ENCODE measurements at regions not wholly inside any gene's neighbourhood (a gene's known extent, or its start where the extent isn't known, plus 50 kb on each side); places are given as distances from the start of the nearest gene placed in this dataset.
"Not testable (repeated sequence)": the region's sequence is repeated elsewhere in the genome, so short reads cannot be mapped to it uniquely, and the experiment has no call there.

- Mint-ChIP-seq H3K36me3 (ENCODE audit: insufficient read depth, unreplicated experiment) (no peaks in the 10 kb centered on the region), H3K9me3 (ENCODE audit: unreplicated experiment) (no peaks in the 10 kb centered on the region), H3K27me3 (ENCODE audit: insufficient read depth, unreplicated experiment) (no peaks in the 10 kb centered on the region), H3K27ac (ENCODE audit: unreplicated experiment) (no peak overlapping the region), H3K4me3 (ENCODE audit: unreplicated experiment) (no peak overlapping the region), H3K4me1 (ENCODE audit: low read depth, unreplicated experiment) (no peaks in the 10 kb centered on the region)
- no peak for DNase-seq
- CTCF ChIA-PET: no interaction called here
- BruUV-seq (replicated peaks): no TSS peak
- intact Hi-C loops (cut with micrococcal nuclease; ENCODE audit: unreplicated experiment): no loop called here
- no peaks in the 10 kb centered on the region for H3K9me3 ChIP-seq
- H3K4me1 ChIP-seq: no peaks in the 10 kb centered on the region
- no peak overlapping the region for H3K4me3 ChIP-seq (ENCODE audit: low read depth, low read length)
- no peak for TF ChIP-seq CTCF (IDR thresholded peaks at IDR 0.05; ENCODE audit: insufficient read depth in 1 of 2, low read depth in 1 of 2, low read length in 1 of 2, severe bottlenecking in 1 of 2, unreplicated experiment in 1 of 2)
- H3K36me3 ChIP-seq (ENCODE audit: control insufficient read depth, insufficient read depth, low read length): no peaks in the 10 kb centered on the region
- H3K27me3 ChIP-seq (replicated peaks; ENCODE audit: control insufficient read depth, insufficient read depth, low read length): no peaks in the 10 kb centered on the region
- POLR2A ChIA-PET: no interaction called here
Measured at GRCh38 chr3:118151164-118151563, 883.5 kb downstream of the IGSF11 start.

GRCh38 chr3:118162627-118163588, 871.7 kb downstream of the IGSF11 start:
- H3K27me3 Mint-ChIP-seq (ENCODE audit: insufficient read depth, unreplicated experiment); POLR2A ChIA-PET; intact Hi-C loops (cut with micrococcal nuclease; ENCODE audit: unreplicated experiment); H3K27ac Mint-ChIP-seq (ENCODE audit: unreplicated experiment); H3K4me1 Mint-ChIP-seq (ENCODE audit: low read depth, unreplicated experiment); H3K36me3 Mint-ChIP-seq (ENCODE audit: insufficient read depth, unreplicated experiment); H3K4me3 ChIP-seq (ENCODE audit: low read depth, low read length); H3K36me3 ChIP-seq (ENCODE audit: control insufficient read depth, insufficient read depth, low read length); H3K4me1 ChIP-seq; H3K4me3 Mint-ChIP-seq (ENCODE audit: unreplicated experiment); BruUV-seq (replicated peaks); H3K27me3 ChIP-seq (replicated peaks; ENCODE audit: control insufficient read depth, insufficient read depth, low read length); H3K9me3 ChIP-seq; H3K9me3 Mint-ChIP-seq (ENCODE audit: unreplicated experiment): not testable (repeated sequence)
- CTCF ChIA-PET: interaction anchor here (0.6 kb wide), 1 partner anchor 58 kb away, joined by 3 read pairs; no protein-coding TSS in a partner anchor
- peak; percentile 25 to 51 for DNase-seq

GRCh38 chr3:118165413-118165812, 869.2 kb downstream of the IGSF11 start:
- no peak overlapping the region for H3K4me3 Mint-ChIP-seq (ENCODE audit: unreplicated experiment)
- POLR2A ChIA-PET: no interaction called here
- no peaks in the 10 kb centered on the region for H3K9me3 Mint-ChIP-seq (ENCODE audit: unreplicated experiment)
- H3K4me1 Mint-ChIP-seq (ENCODE audit: low read depth, unreplicated experiment): no peaks in the 10 kb centered on the region
- TF ChIP-seq CTCF (IDR thresholded peaks at IDR 0.05; ENCODE audit: insufficient read depth in 1 of 2, low read depth in 1 of 2, low read length in 1 of 2, severe bottlenecking in 1 of 2, unreplicated experiment in 1 of 2): no peak
- Histone ChIP-seq H3K27me3 (replicated peaks; ENCODE audit: control insufficient read depth, insufficient read depth, low read length) (no peaks in the 10 kb centered on the region), H3K4me3 (ENCODE audit: low read depth, low read length) (no peak overlapping the region), H3K9me3 (no peaks in the 10 kb centered on the region), H3K36me3 (ENCODE audit: control insufficient read depth, insufficient read depth, low read length) (no peaks in the 10 kb centered on the region), H3K4me1 (no peaks in the 10 kb centered on the region)
- CTCF ChIA-PET: no interaction called here
- no peaks in the 10 kb centered on the region for H3K36me3 Mint-ChIP-seq (ENCODE audit: insufficient read depth, unreplicated experiment)
- no peak for DNase-seq
- no peak overlapping the region for H3K27ac Mint-ChIP-seq (ENCODE audit: unreplicated experiment)
- BruUV-seq (replicated peaks): no TSS peak
- intact Hi-C loops (cut with micrococcal nuclease; ENCODE audit: unreplicated experiment): no loop called here
- H3K27me3 Mint-ChIP-seq (ENCODE audit: insufficient read depth, unreplicated experiment): no peaks in the 10 kb centered on the region
